CD4-positive, alpha-beta T cell (primary cell): ENCODE measurements at regions not wholly inside any gene's neighbourhood (a gene's known extent, or its start where the extent isn't known, plus 50 kb on each side); places are given as distances from the start of the nearest gene placed in this dataset.

Experiments used
- ATAC-seq: fragments of 200-7000 bp; cut with Tn5 transposase; one replicate; pipeline ENCODE4 v1.10.0; 2022; ENCODE audit warnings: mild to moderate bottlenecking; ENCODE audit not compliant: poor library complexity
- CTCF ChIA-PET: fragments of 350-600 bp; sonication (Branson Sonifier 250); formaldehyde crosslinking; loops from one replicate; lab custom pipeline; 2021; ENCODE audit warnings: antibody characterized with exemption, inconsistent platforms; lab: Charles Lee
- POLR2A ChIA-PET: fragments of 350-600 bp; sonication (Branson Sonifier 250); formaldehyde crosslinking; loops from one replicate; lab custom pipeline; 2021; ENCODE audit warnings: antibody characterized with exemption, inconsistent platforms; lab: Charles Lee
- DNase-seq, 14 experiments: peaks; one replicate each; pipeline ENCODE4 v3.0.0-alpha.2; 2013 to 2020; ENCODE audit warnings: mixed read lengths in 2 of 14
- H3K27ac ChIP-seq, 2 donors: one replicate each; pipeline versions ENCODE4 v1.5.1 to v1.7.0; 2013; ENCODE audit warnings: low read length in 2 of 2, low read depth in 1 of 2, mild to moderate bottlenecking in 1 of 2
- H3K27me3 ChIP-seq, 2 experiments: 1 replicate in 1 of 2; 2 replicates in 1 of 2; pipeline versions ENCODE4 v1.6.1 to v1.7.0; 2013; ENCODE audit warnings: low read length in 2 of 2, control low read depth in 1 of 2, mild to moderate bottlenecking in 1 of 2, moderate library complexity in 1 of 2; ENCODE audit not compliant: insufficient read depth in 2 of 2, control insufficient read depth in 1 of 2
- H3K36me3 ChIP-seq: one replicate; pipeline ENCODE4 v1.6.1; 2013; ENCODE audit warnings: low read length, control low read depth; ENCODE audit not compliant: insufficient read depth
- H3K4me1 ChIP-seq: one replicate; pipeline ENCODE4 v1.6.1; 2013; ENCODE audit warnings: low read length, control low read depth; ENCODE audit not compliant: insufficient read depth
- H3K4me3 ChIP-seq: one replicate; pipeline ENCODE4 v1.5.1; 2013; ENCODE audit warnings: mild to moderate bottlenecking, low read length, moderate library complexity
- H3K9me3 ChIP-seq, 2 experiments: 1 replicate in 1 of 2; 2 replicates in 1 of 2; pipeline versions ENCODE4 v1.6.1 to v1.7.0; 2013; ENCODE audit warnings: low read length in 2 of 2, mild to moderate bottlenecking in 2 of 2, control low read depth in 1 of 2, moderate library complexity in 1 of 2; ENCODE audit not compliant: control insufficient read depth in 1 of 2, insufficient read depth in 1 of 2
- H3K27ac Mint-ChIP-seq: one replicate; pipeline ENCODE4 v1.8.0; 2020; ENCODE audit warnings: mixed read lengths
- H3K27me3 Mint-ChIP-seq: one replicate; pipeline ENCODE4 v1.8.0; 2021; ENCODE audit warnings: mixed read lengths
- H3K36me3 Mint-ChIP-seq: one replicate; pipeline ENCODE4 v1.8.0; 2021; ENCODE audit warnings: low read depth, mixed read lengths
- H3K4me1 Mint-ChIP-seq: one replicate; pipeline ENCODE4 v1.8.0; 2021; ENCODE audit warnings: low read depth, mixed read lengths
- H3K4me3 Mint-ChIP-seq: one replicate; pipeline ENCODE4 v1.8.0; 2020; ENCODE audit warnings: mild to moderate bottlenecking, mixed read lengths
- H3K9me3 Mint-ChIP-seq: one replicate; pipeline ENCODE4 v1.8.0; 2020; ENCODE audit warnings: mixed read lengths
- CTCF ChIP-seq: fragments of 200-600 bp; IDR thresholded peaks from one replicate; pipeline ENCODE4 v1.8.0; 2022; ENCODE audit warnings: antibody characterized with exemption, mild to moderate bottlenecking
- intact Hi-C, 2 experiments: fragments of 100-400 bp; cut with DNase I in 1 of 2; cut with micrococcal nuclease in 1 of 2; formaldehyde crosslinking; loops; one replicate each; pipeline versions ENCODE4 v1.15.1 to v1.9.0; 2023 to 2025; cut with DNase I, micrococcal nuclease

- H3K27me3 ChIP-seq = no peaks in the 10 kb centered on the region
- DNase-seq (no peak), ATAC-seq (no peak)
- Mint-ChIP-seq H3K27me3 (peaks cover 13% of the 10 kb centered on the region), H3K9me3 (no peaks in the 10 kb centered on the region), H3K4me3 (no peak overlapping the region), H3K27ac (no peak overlapping the region), H3K36me3 (no peaks in the 10 kb centered on the region), H3K4me1 (no peaks in the 10 kb centered on the region)
- ChIA-PET CTCF (interaction anchor here (1.2 to 1.3 kb wide), 2 partner anchors 17 to 716 kb away, joined by 3 to 4 read pairs; no protein-coding TSS in a partner anchor), POLR2A (no interaction called here)
- no peak overlapping the region for H3K27ac ChIP-seq
- H3K4me1 ChIP-seq = no peaks in the 10 kb centered on the region
- H3K36me3 ChIP-seq = no peaks in the 10 kb centered on the region
- no peak for TF ChIP-seq CTCF
- intact Hi-C loops = no loop called here
- no peak overlapping the region for H3K4me3 ChIP-seq
- no peaks in the 10 kb centered on the region for H3K9me3 ChIP-seq
Observed at GRCh38 chr6:134106702-134107101, 54.3 kb upstream of the SLC2A12 start.

- no peaks in the 10 kb centered on the region for H3K27me3 ChIP-seq
- no peak for TF ChIP-seq CTCF
- no peak overlapping the region for H3K4me3 ChIP-seq
- Mint-ChIP-seq H3K4me3 (no peak overlapping the region), H3K27ac (no peak overlapping the region), H3K27me3 (peaks cover 18% of the 10 kb centered on the region), H3K4me1 (no peaks in the 10 kb centered on the region), H3K36me3 (no peaks in the 10 kb centered on the region), H3K9me3 (no peaks in the 10 kb centered on the region)
- ChIA-PET CTCF (no interaction called here), POLR2A (no interaction called here)
- no peaks in the 10 kb centered on the region for H3K4me1 ChIP-seq
- intact Hi-C loops = no loop called here
- H3K27ac ChIP-seq = no peak overlapping the region
- H3K36me3 ChIP-seq = no peaks in the 10 kb centered on the region
- DNase-seq = no peak
- no peak for ATAC-seq
- H3K9me3 ChIP-seq = no peaks in the 10 kb centered on the region
Observed at GRCh38 chr6:134105940-134106339, 53.5 kb upstream of the SLC2A12 start.

GRCh38 chr6:134103006-134103405 is 50.6 kb upstream of the SLC2A12 start:
- CTCF ChIA-PET = interaction anchor here (2.9 kb wide), 1 partner anchor 179 kb away, joined by 11 read pairs; no protein-coding TSS in a partner anchor
- H3K27me3 ChIP-seq = peaks cover 0 to 8% of the 10 kb centered on the region in 2 experiments
- Mint-ChIP-seq H3K27ac (no peak overlapping the region), H3K36me3 (no peaks in the 10 kb centered on the region), H3K4me1 (no peaks in the 10 kb centered on the region), H3K9me3 (no peaks in the 10 kb centered on the region), H3K27me3 (peaks cover 30% of the 10 kb centered on the region), H3K4me3 (no peak overlapping the region)
- no peak for TF ChIP-seq CTCF
- H3K27ac ChIP-seq = no peak overlapping the region
- DNase-seq (no peak), ATAC-seq (no peak)
- H3K4me3 ChIP-seq = no peak overlapping the region
- no peaks in the 10 kb centered on the region for H3K36me3 ChIP-seq
- intact Hi-C loops = no loop called here
- POLR2A ChIA-PET = no interaction called here
- H3K4me1 ChIP-seq = no peaks in the 10 kb centered on the region
- H3K9me3 ChIP-seq = no peaks in the 10 kb centered on the region
